GM19238 (cell line): ENCODE measurements at regions not wholly inside any gene's neighbourhood (a gene's known extent, or its start where the extent isn't known, plus 50 kb on each side); places are given as distances from the start of the nearest gene placed in this dataset.
"Not testable (repeated sequence)": the region's sequence is repeated elsewhere in the genome, so short reads cannot be mapped to it uniquely, and the experiment has no call there.

Experiments
- DNase-seq: peaks from one replicate; pipeline ENCODE4 v3.0.0; 2011; ENCODE audit warnings: low spot score; ENCODE audit not compliant: insufficient read length

GRCh38 chr9:106737516-106737915 lies 125.5 kb upstream of the ZNF462 start:
- DNase-seq = no peak

- no peak for DNase-seq
These were observed 124.9 kb upstream of the ZNF462 start for GRCh38 chr9:106738109-106738508.

GRCh38 chr9:106745457-106745856 lies 117.5 kb upstream of the ZNF462 start:
- no peak for DNase-seq

GRCh38 chr9:106745876-106746275 lies 117.1 kb upstream of the ZNF462 start:
- DNase-seq = no peak

GRCh38 chr9:106751681-106752080 lies 111.3 kb upstream of the ZNF462 start:
- DNase-seq = no peak

- no peak for DNase-seq
These were observed 110.4 kb upstream of the ZNF462 start for GRCh38 chr9:106752581-106752980.

- DNase-seq = peak; percentile 16
These were observed 109.8 kb upstream of the ZNF462 start for GRCh38 chr9:106753155-106753671.

- no peak for DNase-seq
These were observed 107.2 kb upstream of the ZNF462 start for GRCh38 chr9:106755736-106756135.

- DNase-seq = no peak
These were observed 105.5 kb upstream of the ZNF462 start for GRCh38 chr9:106757514-106757913.

GRCh38 chr9:106758911-106759310 lies 104.1 kb upstream of the ZNF462 start:
- no peak for DNase-seq

GRCh38 chr9:106761493-106761892 lies 101.5 kb upstream of the ZNF462 start:
- no peak for DNase-seq

- DNase-seq = no peak
These were observed 96.3 kb upstream of the ZNF462 start for GRCh38 chr9:106766616-106767015.

- no peak for DNase-seq
These were observed 93.6 kb upstream of the ZNF462 start for GRCh38 chr9:106769331-106769730.

GRCh38 chr9:106771608-106772007 lies 91.4 kb upstream of the ZNF462 start:
- no peak for DNase-seq

GRCh38 chr9:106772523-106773290 lies 90.3 kb upstream of the ZNF462 start:
- no peak for DNase-seq

- no peak for DNase-seq
These were observed 89.2 kb upstream of the ZNF462 start for GRCh38 chr9:106773750-106774149.

GRCh38 chr9:106775960-106776359 lies 87.0 kb upstream of the ZNF462 start:
- no peak for DNase-seq

- no peak for DNase-seq
These were observed 83.2 kb upstream of the ZNF462 start for GRCh38 chr9:106779796-106780195.

GRCh38 chr9:106783121-106783520 lies 79.8 kb upstream of the ZNF462 start:
- no peak for DNase-seq

GRCh38 chr9:106784076-106784475 lies 78.9 kb upstream of the ZNF462 start:
- DNase-seq = no peak

- DNase-seq = no peak
These were observed 77.8 kb upstream of the ZNF462 start for GRCh38 chr9:106785200-106785599.

GRCh38 chr9:106788021-106788420 lies 74.9 kb upstream of the ZNF462 start:
- not testable (repeated sequence) for DNase-seq

GRCh38 chr9:106795031-106795430 lies 67.9 kb upstream of the ZNF462 start:
- DNase-seq = no peak
